Liver (tissue), 8 donors: ENCODE measurements at regions not wholly inside any gene's neighbourhood (a gene's known extent, or its start where the extent isn't known, plus 50 kb on each side); places are given as distances from the start of the nearest gene placed in this dataset.

Source experiments
- DNase-seq: peaks from one replicate; pipeline ENCODE4 v3.0.0-alpha.2; 2017; ENCODE audit warnings: low spot score
- H3K27ac ChIP-seq, 2 donors: one replicate each; pipeline ENCODE4 v1.7.0; 2013; ENCODE audit warnings: inconsistent platforms in 2 of 2, low read length in 2 of 2, control low read depth in 1 of 2, low read depth in 1 of 2, mild to moderate bottlenecking in 1 of 2
- H3K27me3 ChIP-seq, 4 donors: one replicate each; pipeline versions ENCODE4 v1.6.1 to v1.7.0; 2013; ENCODE audit warnings: low read length in 3 of 4, inconsistent platforms in 1 of 4, mild to moderate bottlenecking in 1 of 4, moderate library complexity in 1 of 4; ENCODE audit not compliant: control insufficient read depth in 4 of 4, insufficient read depth in 4 of 4
- H3K36me3 ChIP-seq, 4 donors: one replicate each; pipeline versions ENCODE4 v1.6.1 to v1.7.0; 2013; ENCODE audit warnings: low read length in 3 of 4, mild to moderate bottlenecking in 3 of 4, low read depth in 1 of 4, moderate library complexity in 1 of 4; ENCODE audit not compliant: control insufficient read depth in 4 of 4, insufficient read depth in 3 of 4
- H3K4me1 ChIP-seq, 4 donors: one replicate each; pipeline versions ENCODE4 v1.6.1 to v1.7.0; 2013; ENCODE audit warnings: low read length in 3 of 4, mild to moderate bottlenecking in 3 of 4, moderate library complexity in 1 of 4; ENCODE audit not compliant: control insufficient read depth in 4 of 4, insufficient read depth in 4 of 4
- H3K4me3 ChIP-seq, 3 donors: one replicate each; pipeline versions ENCODE4 v1.6.1 to v1.7.0; 2013; ENCODE audit warnings: low read length in 3 of 3, control low read depth in 1 of 3, low read depth in 1 of 3, mild to moderate bottlenecking in 1 of 3
- H3K9ac ChIP-seq, 2 donors: one replicate each; pipeline ENCODE4 v1.7.0; 2013; ENCODE audit warnings: low read length in 2 of 2, mild to moderate bottlenecking in 2 of 2, moderate library complexity in 2 of 2, control low read depth in 1 of 2, low read depth in 1 of 2
- H3K9me3 ChIP-seq, 4 donors: one replicate each; pipeline versions ENCODE4 v1.6.1 to v1.7.0; 2013; ENCODE audit warnings: low read length in 3 of 4; ENCODE audit not compliant: control insufficient read depth in 4 of 4
- EGR1 ChIP-seq, 2 donors: IDR thresholded peaks; 2 replicates each; pipeline ENCODE4 v1.6.1; 2016 to 2018; ENCODE audit warnings: antibody characterized with exemption in 2 of 2, low read depth in 2 of 2
- FOXA1 ChIP-seq: IDR thresholded peaks from 2 replicates; pipeline ENCODE4 v1.6.1; 2016; ENCODE audit warnings: antibody characterized with exemption
- FOXA2 ChIP-seq: IDR thresholded peaks from 2 replicates; pipeline ENCODE4 v1.6.1; 2016; ENCODE audit warnings: antibody characterized with exemption
- GABPA ChIP-seq, 2 donors: IDR thresholded peaks in 1 of 2; conservative IDR thresholded peaks in 1 of 2; 2 replicates each; pipeline ENCODE4 v1.6.1; 2016; ENCODE audit warnings: antibody characterized with exemption in 2 of 2, mild to moderate bottlenecking in 1 of 2, moderate library complexity in 1 of 2
- HNF4A ChIP-seq, 2 donors: conservative IDR thresholded peaks; 2 replicates each; pipeline ENCODE4 v1.6.1; 2016; ENCODE audit warnings: antibody characterized with exemption in 2 of 2, mild to moderate bottlenecking in 2 of 2
- HNF4G ChIP-seq: IDR thresholded peaks from 2 replicates; pipeline ENCODE4 v1.6.1; 2016; ENCODE audit warnings: antibody characterized with exemption
- JUND ChIP-seq, 2 donors: IDR thresholded peaks; 2 replicates each; pipeline ENCODE4 v1.6.1; 2016; ENCODE audit warnings: antibody characterized with exemption in 2 of 2
- NR2F2 ChIP-seq: IDR thresholded peaks from 2 replicates; pipeline ENCODE4 v1.6.1; 2016; ENCODE audit warnings: antibody characterized with exemption
- RAD21 ChIP-seq, 2 donors: IDR thresholded peaks; 2 replicates each; pipeline ENCODE4 v1.6.1; 2016; ENCODE audit warnings: antibody characterized with exemption in 2 of 2, mild to moderate bottlenecking in 2 of 2
- RXRA ChIP-seq, 2 donors: IDR thresholded peaks; 2 replicates each; pipeline ENCODE4 v1.6.1; 2017 to 2018; ENCODE audit warnings: antibody characterized with exemption in 2 of 2, mild to moderate bottlenecking in 1 of 2
- SP1 ChIP-seq: IDR thresholded peaks from 2 replicates; pipeline ENCODE4 v1.6.1; 2018; ENCODE audit warnings: antibody characterized with exemption, mild to moderate bottlenecking
- TAF1 ChIP-seq: conservative IDR thresholded peaks from 2 replicates; pipeline ENCODE4 v1.6.1; 2016; ENCODE audit warnings: antibody characterized with exemption, mild to moderate bottlenecking
- YY1 ChIP-seq: IDR thresholded peaks from 2 replicates; pipeline ENCODE4 v1.6.1; 2016; ENCODE audit warnings: antibody characterized with exemption, mild to moderate bottlenecking
- WGBS: extraction: QIAGEN DNeasy Blood & Tissue Kit; methylation state at CpG from one replicate; pipeline ENCODE4 v1.1.7; 2013; 5-methylcytosine and 5-hydroxymethylcytosine counted together
- TF ChIP-seq, protein P1 (sequence below): IDR thresholded peaks from 2 replicates; pipeline ENCODE4 v1.6.1; 2016; ENCODE audit warnings: antibody characterized with exemption
- TF ChIP-seq, protein P2 (sequence below): IDR thresholded peaks from 2 replicates; pipeline ENCODE4 v1.6.1; 2016; ENCODE audit warnings: antibody characterized with exemption, mild to moderate bottlenecking
- TF ChIP-seq, protein P3 (sequence below): fragments of 150-350 bp; IDR thresholded peaks from 2 replicates; pipeline ENCODE4 v1.5.1; 2017; ENCODE audit warnings: improper control_type of control experiment, low read depth, low read length; ENCODE audit not compliant: missing input control
- TF ChIP-seq, protein P4 (sequence below): IDR thresholded peaks from 2 replicates; pipeline ENCODE4 v1.6.1; 2016; ENCODE audit warnings: antibody characterized with exemption
- donor health status: healthy.
- donor health status: healthy.
- donor health status: healthy.
- donor health status: healthy.
- donor health status: healthy.

DNA sequence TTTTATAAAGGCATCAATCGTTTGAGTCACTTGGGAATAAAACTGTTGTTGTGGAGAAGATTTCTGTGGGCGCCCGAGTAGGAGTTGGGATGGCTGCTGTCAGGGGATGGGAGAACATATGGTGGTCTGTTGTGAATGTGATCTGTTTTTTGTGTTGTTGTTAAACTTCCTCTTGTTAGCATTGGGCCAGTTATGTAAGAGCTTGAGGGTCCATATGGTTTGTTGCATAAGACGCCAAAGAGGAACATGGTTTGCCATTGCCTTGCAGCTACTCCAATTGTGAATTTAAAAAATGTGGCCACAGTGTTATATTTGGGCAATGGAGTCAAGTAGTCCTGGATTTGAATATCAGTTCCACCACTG is 136.1 kb upstream of the JUN start:
- Histone ChIP-seq H3K9ac (no peak overlapping the region), H3K4me1 (peaks cover 0 to 3% (median 0%) of the 10 kb centered on the region in 4 donors), H3K27ac (no peak overlapping the region), H3K9me3 (peaks cover 0 to 2% (median under 1%) of the 10 kb centered on the region in 4 donors), H3K27me3 (no peaks in the 10 kb centered on the region), H3K36me3 (no peaks in the 10 kb centered on the region), H3K4me3 (no peak overlapping the region)
- no peak for TF ChIP-seq YY1
- no peak for TF ChIP-seq FOXA2
- TF ChIP-seq TAF1 = no peak
- TF ChIP-seq NR2F2 = no peak
- no peak for TF ChIP-seq GABPA (IDR thresholded peaks at IDR 0.05 in 1 of 2, conservative IDR thresholded peaks at IDR 0.05 in 1 of 2)
- TF ChIP-seq, protein P1, sequence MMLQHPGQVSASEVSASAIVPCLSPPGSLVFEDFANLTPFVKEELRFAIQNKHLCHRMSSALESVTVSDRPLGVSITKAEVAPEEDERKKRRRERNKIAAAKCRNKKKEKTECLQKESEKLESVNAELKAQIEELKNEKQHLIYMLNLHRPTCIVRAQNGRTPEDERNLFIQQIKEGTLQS = no peak
- no peak for TF ChIP-seq FOXA1
- WGBS = 78% methylated on average over 4 of the region's 4 CpGs
- no peak for DNase-seq

DNA sequence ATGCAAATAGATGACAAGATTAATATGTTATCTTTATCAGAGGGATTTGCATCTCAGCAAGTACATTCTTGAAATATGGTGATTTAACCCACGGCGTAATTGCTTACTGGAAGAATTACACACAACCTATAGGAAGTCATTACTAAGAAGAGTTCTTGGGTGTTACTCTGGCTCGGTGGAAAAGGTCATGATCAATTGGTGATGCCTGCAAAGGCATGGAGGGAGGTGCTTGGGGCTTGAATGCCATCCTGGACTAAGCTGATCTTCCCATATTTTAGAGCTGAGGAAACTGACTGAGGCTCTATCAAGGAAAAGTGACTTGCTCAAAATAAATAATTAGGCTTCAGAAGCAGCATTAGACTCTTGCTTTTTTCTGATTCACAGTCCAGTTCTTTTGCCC is 137.5 kb upstream of the JUN start:
- Histone ChIP-seq H3K36me3 (no peaks in the 10 kb centered on the region), H3K4me1 (peaks cover 0 to 3% (median 0%) of the 10 kb centered on the region in 4 donors), H3K4me3 (no peak overlapping the region), H3K27me3 (no peaks in the 10 kb centered on the region), H3K9me3 (no peaks in the 10 kb centered on the region), H3K27ac (no peak overlapping the region), H3K9ac (no peak overlapping the region)
- TF ChIP-seq TAF1 (no peak), JUND (IDR thresholded peaks at IDR 0.05) (no peak)
- TF ChIP-seq, protein P2, sequence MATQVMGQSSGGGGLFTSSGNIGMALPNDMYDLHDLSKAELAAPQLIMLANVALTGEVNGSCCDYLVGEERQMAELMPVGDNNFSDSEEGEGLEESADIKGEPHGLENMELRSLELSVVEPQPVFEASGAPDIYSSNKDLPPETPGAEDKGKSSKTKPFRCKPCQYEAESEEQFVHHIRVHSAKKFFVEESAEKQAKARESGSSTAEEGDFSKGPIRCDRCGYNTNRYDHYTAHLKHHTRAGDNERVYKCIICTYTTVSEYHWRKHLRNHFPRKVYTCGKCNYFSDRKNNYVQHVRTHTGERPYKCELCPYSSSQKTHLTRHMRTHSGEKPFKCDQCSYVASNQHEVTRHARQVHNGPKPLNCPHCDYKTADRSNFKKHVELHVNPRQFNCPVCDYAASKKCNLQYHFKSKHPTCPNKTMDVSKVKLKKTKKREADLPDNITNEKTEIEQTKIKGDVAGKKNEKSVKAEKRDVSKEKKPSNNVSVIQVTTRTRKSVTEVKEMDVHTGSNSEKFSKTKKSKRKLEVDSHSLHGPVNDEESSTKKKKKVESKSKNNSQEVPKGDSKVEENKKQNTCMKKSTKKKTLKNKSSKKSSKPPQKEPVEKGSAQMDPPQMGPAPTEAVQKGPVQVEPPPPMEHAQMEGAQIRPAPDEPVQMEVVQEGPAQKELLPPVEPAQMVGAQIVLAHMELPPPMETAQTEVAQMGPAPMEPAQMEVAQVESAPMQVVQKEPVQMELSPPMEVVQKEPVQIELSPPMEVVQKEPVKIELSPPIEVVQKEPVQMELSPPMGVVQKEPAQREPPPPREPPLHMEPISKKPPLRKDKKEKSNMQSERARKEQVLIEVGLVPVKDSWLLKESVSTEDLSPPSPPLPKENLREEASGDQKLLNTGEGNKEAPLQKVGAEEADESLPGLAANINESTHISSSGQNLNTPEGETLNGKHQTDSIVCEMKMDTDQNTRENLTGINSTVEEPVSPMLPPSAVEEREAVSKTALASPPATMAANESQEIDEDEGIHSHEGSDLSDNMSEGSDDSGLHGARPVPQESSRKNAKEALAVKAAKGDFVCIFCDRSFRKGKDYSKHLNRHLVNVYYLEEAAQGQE = no peak
- 92% methylated on average over 3 of the region's 3 CpGs for WGBS
- no peak for DNase-seq

DNA sequence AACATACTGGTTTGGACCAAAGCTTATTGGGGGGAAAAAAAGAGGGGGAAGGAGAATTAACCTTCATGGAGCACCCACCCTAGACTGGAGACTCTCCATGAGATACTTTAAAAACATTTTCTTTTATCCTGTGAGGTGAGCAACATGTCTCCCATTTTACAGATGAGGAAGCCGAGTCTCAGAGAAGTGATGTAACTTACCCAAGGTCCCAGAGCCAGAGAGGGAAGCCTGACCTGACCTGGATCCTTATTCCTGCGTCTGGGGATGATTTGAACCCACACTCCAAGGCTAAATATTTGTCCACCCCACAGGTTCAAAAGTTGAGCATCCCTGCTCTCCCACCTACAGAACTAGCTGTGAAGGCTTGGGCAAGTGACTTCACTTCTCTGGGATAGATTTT is 137.9 kb upstream of the JUN start:
- WGBS = 86% methylated on average over 2 of the region's 2 CpGs
- H3K36me3 ChIP-seq = no peaks in the 10 kb centered on the region
- H3K9me3 ChIP-seq = no peaks in the 10 kb centered on the region
- no peak overlapping the region for H3K27ac ChIP-seq
- DNase-seq = no peak
- no peak overlapping the region for H3K9ac ChIP-seq
- H3K4me1 ChIP-seq = peaks cover 0 to 3% (median 0%) of the 10 kb centered on the region in 4 donors
- H3K27me3 ChIP-seq = no peaks in the 10 kb centered on the region
- no peak overlapping the region for H3K4me3 ChIP-seq
- TF ChIP-seq HNF4A (conservative IDR thresholded peaks at IDR 0.05) = no peak
- no peak for TF ChIP-seq TAF1
- TF ChIP-seq RXRA (IDR thresholded peaks at IDR 0.05) = no peak
- TF ChIP-seq RAD21 (IDR thresholded peaks at IDR 0.05) = no peak
- no peak for TF ChIP-seq SP1
- TF ChIP-seq YY1 = no peak
- TF ChIP-seq EGR1 (IDR thresholded peaks at IDR 0.05; ENCODE audit: low read depth in 2 of 2) = no peak
- no peak for TF ChIP-seq FOXA2
- TF ChIP-seq, protein P2 = no peak
- TF ChIP-seq, protein P3, sequence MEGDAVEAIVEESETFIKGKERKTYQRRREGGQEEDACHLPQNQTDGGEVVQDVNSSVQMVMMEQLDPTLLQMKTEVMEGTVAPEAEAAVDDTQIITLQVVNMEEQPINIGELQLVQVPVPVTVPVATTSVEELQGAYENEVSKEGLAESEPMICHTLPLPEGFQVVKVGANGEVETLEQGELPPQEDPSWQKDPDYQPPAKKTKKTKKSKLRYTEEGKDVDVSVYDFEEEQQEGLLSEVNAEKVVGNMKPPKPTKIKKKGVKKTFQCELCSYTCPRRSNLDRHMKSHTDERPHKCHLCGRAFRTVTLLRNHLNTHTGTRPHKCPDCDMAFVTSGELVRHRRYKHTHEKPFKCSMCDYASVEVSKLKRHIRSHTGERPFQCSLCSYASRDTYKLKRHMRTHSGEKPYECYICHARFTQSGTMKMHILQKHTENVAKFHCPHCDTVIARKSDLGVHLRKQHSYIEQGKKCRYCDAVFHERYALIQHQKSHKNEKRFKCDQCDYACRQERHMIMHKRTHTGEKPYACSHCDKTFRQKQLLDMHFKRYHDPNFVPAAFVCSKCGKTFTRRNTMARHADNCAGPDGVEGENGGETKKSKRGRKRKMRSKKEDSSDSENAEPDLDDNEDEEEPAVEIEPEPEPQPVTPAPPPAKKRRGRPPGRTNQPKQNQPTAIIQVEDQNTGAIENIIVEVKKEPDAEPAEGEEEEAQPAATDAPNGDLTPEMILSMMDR = no peak
- TF ChIP-seq, protein P1 = no peak
- no peak for TF ChIP-seq GABPA (IDR thresholded peaks at IDR 0.05 in 1 of 2, conservative IDR thresholded peaks at IDR 0.05 in 1 of 2)
- TF ChIP-seq NR2F2 = no peak
- TF ChIP-seq, protein P4, sequence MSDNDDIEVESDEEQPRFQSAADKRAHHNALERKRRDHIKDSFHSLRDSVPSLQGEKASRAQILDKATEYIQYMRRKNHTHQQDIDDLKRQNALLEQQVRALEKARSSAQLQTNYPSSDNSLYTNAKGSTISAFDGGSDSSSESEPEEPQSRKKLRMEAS = no peak
- no peak for TF ChIP-seq HNF4G
- TF ChIP-seq JUND (IDR thresholded peaks at IDR 0.05) = no peak
